IPS-NIHi7 (cell line): ENCODE measurements at regions not wholly inside any gene's neighbourhood (a gene's known extent, or its start where the extent isn't known, plus 50 kb on each side); places are given as distances from the start of the nearest gene placed in this dataset.
A peak's percentile ranks its signal among the peaks of the same experiment; 100 is the strongest.

ENCODE experiments used
- DNase-seq: peaks from one replicate; pipeline ENCODE4 v3.0.0; 2012; ENCODE audit warnings: mixed read lengths; ENCODE audit errors: extremely low spot score

- no peak for DNase-seq
Observed at GRCh38 chr2:6728156-6728555, 137.6 kb downstream of the CMPK2 start.

- DNase-seq: no peak
Observed at GRCh38 chr2:6730003-6730402, 135.7 kb downstream of the CMPK2 start.

GRCh38 chr2:6730649-6731532, 134.8 kb downstream of the CMPK2 start:
- DNase-seq: no peak

- DNase-seq: no peak
Observed at GRCh38 chr2:6739547-6739946, 126.2 kb downstream of the CMPK2 start.

- DNase-seq: no peak
Observed at GRCh38 chr2:6741229-6741628, 124.5 kb downstream of the CMPK2 start.

- no peak for DNase-seq
Observed at GRCh38 chr2:6744038-6744437, 121.7 kb downstream of the CMPK2 start.

- no peak for DNase-seq
Observed at GRCh38 chr2:6747433-6747832, 118.3 kb downstream of the CMPK2 start.

- no peak for DNase-seq
Observed at GRCh38 chr2:6748406-6749067, 117.2 kb downstream of the CMPK2 start.

- DNase-seq: no peak
Observed at GRCh38 chr2:6749962-6750361, 115.7 kb downstream of the CMPK2 start.

GRCh38 chr2:6750411-6751158, 115.1 kb downstream of the CMPK2 start:
- no peak for DNase-seq

- no peak for DNase-seq
Observed at GRCh38 chr2:6754419-6754818, 111.3 kb downstream of the CMPK2 start.

- DNase-seq: no peak
Observed at GRCh38 chr2:6755456-6755855, 110.3 kb downstream of the CMPK2 start.

GRCh38 chr2:6757215-6757614, 108.5 kb downstream of the CMPK2 start:
- DNase-seq: no peak

- DNase-seq: no peak
Observed at GRCh38 chr2:6759689-6760088, 106.0 kb downstream of the CMPK2 start.

GRCh38 chr2:6760132-6760531, 105.6 kb downstream of the CMPK2 start:
- DNase-seq: no peak

GRCh38 chr2:6764968-6765723, 100.6 kb downstream of the CMPK2 start:
- no peak for DNase-seq

- DNase-seq: no peak
Observed at GRCh38 chr2:6769346-6769745, 96.4 kb downstream of the CMPK2 start.

- DNase-seq: no peak
Observed at GRCh38 chr2:6770006-6770405, 95.7 kb downstream of the CMPK2 start.

GRCh38 chr2:6771634-6772611, 93.8 kb downstream of the CMPK2 start:
- DNase-seq: peak; percentile 38

- DNase-seq: peak; percentile 80
Observed at GRCh38 chr2:6773007-6773693, 92.6 kb downstream of the CMPK2 start.
